C4-2B (cell line): ENCODE measurements at regions not wholly inside any gene's neighbourhood (a gene's known extent, or its start where the extent isn't known, plus 50 kb on each side); places are given as distances from the start of the nearest gene placed in this dataset.

ENCODE experiments used
- H3K27ac ChIP-seq: fragments of 450-650 bp; 2 replicates; pipeline ENCODE4 v1.5.1; 2017
- ZFX ChIP-seq: fragments of 450-650 bp; IDR thresholded peaks from 2 replicates; pipeline ENCODE4 v1.6.1; 2017
- TF ChIP-seq, protein P1 (sequence below): fragments of 450-650 bp; conservative IDR thresholded peaks from 2 replicates; pipeline ENCODE4 v1.5.1; 2017; ENCODE audit warnings: mild to moderate bottlenecking

- TF ChIP-seq, protein P1, sequence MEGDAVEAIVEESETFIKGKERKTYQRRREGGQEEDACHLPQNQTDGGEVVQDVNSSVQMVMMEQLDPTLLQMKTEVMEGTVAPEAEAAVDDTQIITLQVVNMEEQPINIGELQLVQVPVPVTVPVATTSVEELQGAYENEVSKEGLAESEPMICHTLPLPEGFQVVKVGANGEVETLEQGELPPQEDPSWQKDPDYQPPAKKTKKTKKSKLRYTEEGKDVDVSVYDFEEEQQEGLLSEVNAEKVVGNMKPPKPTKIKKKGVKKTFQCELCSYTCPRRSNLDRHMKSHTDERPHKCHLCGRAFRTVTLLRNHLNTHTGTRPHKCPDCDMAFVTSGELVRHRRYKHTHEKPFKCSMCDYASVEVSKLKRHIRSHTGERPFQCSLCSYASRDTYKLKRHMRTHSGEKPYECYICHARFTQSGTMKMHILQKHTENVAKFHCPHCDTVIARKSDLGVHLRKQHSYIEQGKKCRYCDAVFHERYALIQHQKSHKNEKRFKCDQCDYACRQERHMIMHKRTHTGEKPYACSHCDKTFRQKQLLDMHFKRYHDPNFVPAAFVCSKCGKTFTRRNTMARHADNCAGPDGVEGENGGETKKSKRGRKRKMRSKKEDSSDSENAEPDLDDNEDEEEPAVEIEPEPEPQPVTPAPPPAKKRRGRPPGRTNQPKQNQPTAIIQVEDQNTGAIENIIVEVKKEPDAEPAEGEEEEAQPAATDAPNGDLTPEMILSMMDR = no peak
- no peak for TF ChIP-seq ZFX
- H3K27ac ChIP-seq = peak overlapping the region; percentile 6; the same call in 1 of the 2 replicates
Observed at GRCh38 chr7:132029369-132030085, 473.1 kb upstream of the PODXL start.

GRCh38 chr7:132028144-132028920 is 471.9 kb upstream of the PODXL start:
- no peak overlapping the region for H3K27ac ChIP-seq
- TF ChIP-seq ZFX = no peak
- TF ChIP-seq, protein P1 = no peak

DNA sequence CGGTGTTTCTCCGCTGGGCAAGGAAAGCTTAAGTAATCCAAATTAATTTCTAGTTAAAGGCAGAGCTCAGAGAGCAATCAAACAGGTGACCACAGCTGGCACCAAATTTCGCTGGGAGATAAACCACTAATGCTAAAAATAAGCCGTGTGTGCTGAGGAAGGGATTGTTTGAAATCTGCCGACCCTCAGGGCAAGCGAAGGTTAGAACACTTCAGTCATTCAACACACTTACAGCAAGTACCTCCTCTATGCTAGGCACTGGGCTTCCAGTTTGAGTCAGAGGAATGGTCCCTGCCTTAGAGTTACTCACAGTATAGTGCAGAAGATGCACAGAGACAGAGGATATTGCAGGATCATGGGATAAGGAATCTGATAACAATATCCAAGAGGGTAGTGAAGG is 467.9 kb upstream of the PODXL start:
- TF ChIP-seq ZFX = no peak
- TF ChIP-seq, protein P1 = no peak

DNA sequence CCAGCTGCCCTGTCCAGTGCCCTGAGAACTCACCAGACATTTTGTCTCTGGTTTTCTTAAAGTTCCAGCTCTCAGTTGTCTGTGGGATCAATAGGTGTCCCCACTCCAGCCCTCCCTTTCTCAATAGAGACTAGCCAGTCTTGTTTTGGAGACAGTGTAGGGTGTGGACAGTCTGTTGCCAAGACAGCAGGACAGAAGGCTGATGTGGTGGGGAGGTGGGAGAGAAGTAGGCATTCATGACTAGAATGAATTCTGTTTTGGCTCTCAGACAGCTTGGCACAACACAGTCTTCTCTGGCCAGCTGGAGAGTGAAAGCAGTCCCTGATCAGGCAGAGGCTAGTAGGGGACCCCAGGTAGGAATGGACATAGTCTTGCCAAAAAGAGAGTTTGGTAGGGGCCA is 467.0 kb upstream of the PODXL start:
- TF ChIP-seq, protein P1 = no peak
- TF ChIP-seq ZFX = no peak
- no peak overlapping the region for H3K27ac ChIP-seq

More for the DNA sequence above, 467.9 kb upstream of the PODXL start:
- no peak overlapping the region for H3K27ac ChIP-seq

DNA sequence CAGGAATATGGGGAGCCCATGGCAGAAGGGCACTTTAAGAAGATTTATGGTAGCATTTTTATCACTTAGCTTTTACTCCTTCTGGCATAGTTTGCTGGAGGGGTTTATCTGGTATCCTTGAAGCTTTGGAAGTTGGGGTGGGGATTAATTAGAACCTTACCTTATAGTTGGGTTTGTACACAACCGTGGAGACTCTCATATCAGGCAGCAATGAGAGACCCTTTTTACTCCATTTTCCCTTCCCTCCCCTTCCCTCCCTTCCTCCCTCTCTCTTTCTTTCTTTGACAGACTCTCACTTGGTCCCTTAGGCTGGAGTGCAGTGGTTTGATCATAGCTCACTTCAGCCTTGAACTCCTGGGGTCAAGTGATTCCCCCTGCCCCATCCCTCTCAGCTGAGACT is 465.8 kb upstream of the PODXL start:
- H3K27ac ChIP-seq = no peak overlapping the region
- TF ChIP-seq, protein P1 = no peak
- TF ChIP-seq ZFX = no peak

DNA sequence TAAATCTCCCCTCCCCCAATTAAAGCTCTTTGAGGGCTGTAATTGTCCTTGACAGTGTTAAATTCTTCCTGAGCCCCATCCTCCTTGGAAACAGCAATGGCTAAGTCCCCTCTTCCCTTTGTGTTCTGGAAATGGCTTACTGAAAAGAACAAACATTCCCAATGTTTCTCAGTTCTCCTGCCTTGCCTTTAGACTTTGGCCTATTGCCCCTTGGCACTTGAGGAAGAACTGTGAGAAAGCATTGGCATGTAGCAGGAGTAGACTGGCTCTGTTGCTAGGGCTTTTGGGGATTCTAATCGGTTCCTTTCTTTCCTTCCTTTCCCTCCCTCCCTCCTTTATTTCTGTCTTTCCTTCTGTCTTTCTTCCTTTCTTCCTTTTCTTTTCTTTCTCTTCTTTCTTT is 463.3 kb upstream of the PODXL start:
- TF ChIP-seq, protein P1 = no peak
- TF ChIP-seq ZFX = no peak

DNA sequence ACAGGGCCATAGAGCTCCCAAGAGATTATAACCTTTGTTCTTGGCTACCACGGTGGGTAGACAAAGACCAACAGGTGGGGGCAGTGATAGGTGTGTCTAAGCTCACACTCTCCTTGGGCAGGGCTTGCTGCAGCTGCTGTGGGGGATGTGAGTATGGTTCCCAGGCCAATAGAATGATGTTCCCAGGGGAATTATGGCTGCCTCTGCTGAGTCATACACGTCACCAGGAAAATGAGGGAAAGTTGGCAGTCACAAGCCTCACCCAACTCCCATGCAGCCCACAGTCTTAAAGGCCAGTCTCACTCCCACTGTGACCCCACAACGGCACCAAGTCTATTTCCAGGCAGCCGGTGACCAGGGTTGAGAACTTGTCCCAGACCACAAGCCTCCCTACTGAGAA is 453.4 kb upstream of the PODXL start:
- TF ChIP-seq, protein P1 = no peak
- no peak for TF ChIP-seq ZFX
- H3K27ac ChIP-seq = no peak overlapping the region

More for the DNA sequence above, 463.3 kb upstream of the PODXL start:
- no peak overlapping the region for H3K27ac ChIP-seq
